LoVo (cell line): ENCODE measurements at regions not wholly inside any gene's neighbourhood (a gene's known extent, or its start where the extent isn't known, plus 50 kb on each side); places are given as distances from the start of the nearest gene placed in this dataset.
"Not testable (repeated sequence)": the region's sequence is repeated elsewhere in the genome, so short reads cannot be mapped to it uniquely, and the experiment has no call there.

Experiments used
- DNase-seq: peaks from one replicate; pipeline ENCODE4 v3.0.0-alpha.2; 2016; ENCODE audit warnings: low spot score

DNA sequence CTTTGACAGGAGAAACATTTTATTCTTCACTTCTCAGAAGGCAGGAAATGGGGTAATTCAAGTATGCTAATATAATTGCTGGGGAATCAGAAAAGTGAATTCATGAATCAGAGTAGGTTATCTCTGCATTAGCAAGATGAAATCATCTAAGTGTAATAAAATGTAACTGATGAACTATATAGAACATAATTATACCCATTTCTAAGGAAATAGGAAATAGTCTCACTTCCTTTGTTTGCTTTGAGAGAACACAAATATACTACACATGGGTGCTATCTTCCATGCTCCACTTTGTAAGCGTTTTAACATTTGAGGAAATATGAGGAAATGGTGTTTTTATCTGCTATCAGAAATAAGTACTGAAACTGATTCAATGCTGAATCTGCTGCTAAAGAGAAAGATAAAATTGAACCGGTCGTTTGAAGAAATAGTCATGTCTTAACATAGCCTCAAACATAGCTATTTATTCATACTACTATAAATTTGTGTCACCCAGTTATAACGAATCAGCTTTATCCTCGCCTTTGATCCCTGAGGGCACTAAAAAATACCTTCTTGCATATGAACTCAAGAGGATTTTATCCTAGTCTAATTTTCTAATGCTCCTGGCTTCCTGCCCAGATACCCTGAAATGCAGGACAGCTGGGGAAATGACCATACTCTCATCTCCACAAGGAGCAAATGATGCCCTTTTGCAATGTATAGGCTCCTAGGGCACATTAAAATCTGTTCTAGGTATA lies 696.0 kb downstream of the C12orf50 start:
- DNase-seq, result no peak

DNA sequence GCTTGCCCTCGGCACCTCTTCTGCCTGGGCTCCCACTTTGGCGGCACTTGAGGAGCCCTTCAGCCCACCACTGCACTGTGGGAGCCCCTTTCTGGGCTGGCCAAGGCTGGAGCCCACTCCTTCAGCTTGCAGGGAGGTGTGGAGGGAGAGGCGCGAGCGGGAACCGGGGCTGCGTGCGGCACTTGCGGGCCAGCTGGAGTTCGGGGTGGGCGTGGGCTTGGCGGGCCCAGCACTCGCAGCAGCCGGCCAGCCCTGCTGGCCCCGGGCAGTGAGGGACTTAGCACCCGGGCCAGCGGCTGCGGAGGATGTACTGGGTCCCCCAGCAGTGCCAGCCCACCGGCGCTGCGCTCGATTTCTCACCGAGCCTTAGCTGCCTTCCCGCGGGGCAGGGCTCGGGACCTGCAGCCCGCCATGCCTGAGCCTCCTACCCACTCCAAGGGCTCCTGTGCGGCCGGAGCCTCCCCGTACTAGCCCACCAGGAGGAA lies 699.1 kb downstream of the C12orf50 start:
- DNase-seq, result not testable (repeated sequence)

DNA sequence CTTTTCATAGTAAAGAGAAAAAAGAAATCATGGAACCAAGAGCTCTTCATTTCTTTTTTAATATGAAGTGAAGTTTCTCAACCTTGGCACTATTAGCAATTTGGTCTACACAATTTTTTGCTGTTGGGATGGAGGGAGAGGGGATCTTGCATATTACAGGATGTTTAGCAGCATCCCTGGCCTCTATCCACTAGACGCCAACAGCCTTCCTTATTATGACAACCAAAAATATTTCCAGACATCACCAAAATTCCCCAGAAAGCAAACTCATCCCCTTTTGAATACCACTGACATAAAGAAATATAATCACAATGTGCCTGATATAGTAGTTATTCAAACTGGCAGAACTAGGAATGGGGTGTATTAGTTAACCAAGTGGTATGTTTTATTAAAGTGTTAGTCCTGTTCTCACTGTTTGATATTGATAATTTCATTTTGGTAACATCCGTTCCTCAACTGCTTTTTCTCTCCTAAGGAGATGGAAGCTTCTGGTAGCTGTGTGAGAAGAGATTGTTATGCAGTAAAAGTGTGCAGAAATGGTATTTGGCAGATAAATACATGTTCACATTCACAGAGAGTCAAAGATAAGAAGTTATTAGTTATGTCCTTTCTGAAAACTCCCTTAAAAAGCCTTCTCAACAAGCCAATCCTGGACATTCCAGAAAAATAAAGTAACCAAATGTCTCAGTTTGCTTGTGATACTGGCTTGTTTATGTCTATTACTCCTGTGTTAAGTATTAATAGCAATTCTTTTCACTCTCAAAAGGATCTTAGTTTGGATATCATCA lies 699.9 kb downstream of the C12orf50 start:
- DNase-seq, result no peak

DNA sequence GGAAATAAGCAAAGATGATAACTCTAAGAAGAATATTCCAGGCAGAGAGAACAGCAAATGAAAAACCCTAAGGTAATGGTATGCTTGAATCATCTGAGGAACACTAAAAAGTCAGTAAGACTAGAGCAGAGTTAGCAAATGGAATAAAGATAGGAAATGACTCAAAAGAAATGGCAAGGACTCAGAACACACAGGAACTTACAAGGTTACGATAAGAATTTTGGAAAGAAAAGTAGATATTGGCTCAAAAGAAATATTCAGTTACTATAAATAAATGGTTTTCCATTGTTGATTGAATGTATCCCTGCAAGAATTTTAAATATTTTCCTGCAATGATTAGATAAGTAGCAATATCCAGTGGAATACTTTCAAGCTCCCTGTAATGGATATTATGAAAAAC lies 705.8 kb downstream of the C12orf50 start:
- no peak for DNase-seq

DNA sequence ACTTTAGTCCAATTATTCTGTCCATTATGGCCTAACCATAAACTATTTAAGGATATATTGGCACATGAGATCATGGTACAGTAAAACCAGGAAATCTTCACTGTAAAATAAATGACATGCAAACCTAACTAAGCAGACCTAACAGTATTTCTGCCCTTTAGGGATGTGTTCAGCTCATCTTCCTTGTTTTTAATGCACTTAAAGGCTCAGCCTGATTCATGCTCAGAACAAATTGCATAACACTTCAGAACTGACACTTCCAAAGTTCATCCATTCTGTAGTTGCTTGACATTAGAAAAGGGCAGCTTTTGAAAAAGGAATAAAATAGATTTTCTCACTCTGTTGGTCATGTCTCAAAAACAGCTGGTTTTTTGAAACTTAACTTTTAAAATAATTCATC lies 708.5 kb downstream of the C12orf50 start:
- DNase-seq, result no peak

DNA sequence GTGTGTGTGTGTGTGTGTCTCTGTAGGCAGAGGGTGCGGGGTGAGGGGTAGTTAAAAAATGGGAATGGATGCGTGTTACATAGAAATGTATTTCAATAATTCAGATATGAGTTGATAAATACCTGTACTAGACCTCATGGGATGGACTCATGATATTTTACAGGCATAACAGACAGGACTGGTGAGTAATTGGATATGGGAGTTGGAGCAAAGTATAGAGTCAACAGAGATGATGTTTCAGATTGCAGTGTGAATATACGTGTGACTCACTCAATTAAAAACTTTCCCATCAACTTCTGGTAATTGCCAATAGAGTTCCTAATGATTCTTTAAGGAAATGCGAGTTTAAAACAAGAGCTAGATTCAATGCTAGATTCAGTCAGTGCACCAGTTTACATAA lies 711.9 kb downstream of the C12orf50 start:
- no peak for DNase-seq

DNA sequence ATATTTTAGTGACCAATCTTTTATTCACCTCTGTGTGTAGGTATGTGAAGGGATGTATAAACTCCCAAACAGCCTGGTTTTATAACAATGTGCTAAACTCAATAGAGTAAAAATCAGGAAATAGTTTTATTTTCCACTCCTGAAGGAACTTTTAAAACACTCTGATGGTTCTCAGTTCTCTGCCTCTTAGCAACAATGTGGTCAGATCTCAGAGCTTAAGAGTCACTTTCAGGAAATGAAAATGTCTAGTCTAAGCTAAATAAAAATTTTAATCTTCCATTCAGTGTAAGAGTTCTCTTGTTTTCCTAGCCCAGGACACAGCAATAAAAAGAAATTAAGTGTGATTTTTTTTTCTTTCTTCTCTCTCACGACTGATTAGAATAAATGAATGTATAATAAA lies 718.0 kb downstream of the C12orf50 start:
- no peak for DNase-seq

DNA sequence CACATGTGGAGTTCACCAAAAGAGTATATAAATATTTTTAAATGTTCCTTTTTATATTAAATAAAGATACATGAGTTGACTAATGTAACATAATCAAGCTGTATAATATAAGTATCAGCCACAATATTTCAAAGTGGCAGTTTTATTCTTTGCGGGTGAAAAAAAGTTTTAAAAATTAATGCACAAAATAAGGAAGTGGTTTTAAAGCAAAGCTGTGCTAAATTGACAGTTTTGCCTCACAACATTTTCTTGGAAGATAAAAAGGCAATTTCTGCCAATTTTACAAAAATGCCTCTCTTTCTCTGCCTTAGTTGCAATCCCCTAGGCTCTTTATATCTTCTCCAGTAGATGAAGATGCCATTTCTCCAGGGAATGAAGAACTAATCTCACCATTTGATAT lies 719.1 kb downstream of the C12orf50 start:
- DNase-seq, result no peak

DNA sequence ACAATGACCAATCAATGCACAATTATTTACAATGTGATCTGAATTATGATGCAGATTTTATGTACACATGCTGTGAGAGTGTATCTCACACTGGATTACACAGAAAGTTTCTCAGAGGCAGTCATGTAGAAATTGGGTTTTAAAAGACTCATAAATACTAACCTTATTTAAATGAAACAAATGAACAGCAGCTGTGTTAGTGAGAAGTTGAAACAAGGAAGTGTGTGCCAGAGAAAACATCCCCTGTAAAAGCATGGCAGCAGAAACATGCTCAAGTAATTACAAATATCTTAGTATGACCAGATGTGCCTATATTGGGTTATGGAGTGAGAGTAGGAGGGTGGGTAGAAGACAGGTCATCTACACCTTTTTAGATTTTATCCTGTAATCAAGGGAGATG lies 723.7 kb downstream of the C12orf50 start:
- DNase-seq, result no peak

DNA sequence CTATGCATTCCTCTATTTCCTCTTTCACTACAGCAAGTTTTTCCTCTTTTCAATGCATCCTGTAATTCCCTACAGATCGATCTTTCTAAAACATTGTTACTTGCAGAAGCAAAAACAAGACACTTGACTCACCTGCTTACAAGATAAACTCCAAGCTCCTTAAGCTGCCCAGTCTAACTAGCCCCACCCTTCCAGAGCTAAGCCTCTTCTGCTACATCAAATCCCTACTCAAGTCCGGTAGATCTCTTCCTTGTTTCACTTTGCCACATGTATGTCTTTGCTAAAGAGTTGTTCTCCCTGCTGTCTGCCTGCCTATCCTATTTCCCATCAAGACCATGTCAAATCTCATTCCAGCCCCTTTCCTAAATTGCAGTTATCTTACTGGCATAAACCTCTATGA lies 724.8 kb downstream of the C12orf50 start:
- DNase-seq, result peak; percentile 19

DNA sequence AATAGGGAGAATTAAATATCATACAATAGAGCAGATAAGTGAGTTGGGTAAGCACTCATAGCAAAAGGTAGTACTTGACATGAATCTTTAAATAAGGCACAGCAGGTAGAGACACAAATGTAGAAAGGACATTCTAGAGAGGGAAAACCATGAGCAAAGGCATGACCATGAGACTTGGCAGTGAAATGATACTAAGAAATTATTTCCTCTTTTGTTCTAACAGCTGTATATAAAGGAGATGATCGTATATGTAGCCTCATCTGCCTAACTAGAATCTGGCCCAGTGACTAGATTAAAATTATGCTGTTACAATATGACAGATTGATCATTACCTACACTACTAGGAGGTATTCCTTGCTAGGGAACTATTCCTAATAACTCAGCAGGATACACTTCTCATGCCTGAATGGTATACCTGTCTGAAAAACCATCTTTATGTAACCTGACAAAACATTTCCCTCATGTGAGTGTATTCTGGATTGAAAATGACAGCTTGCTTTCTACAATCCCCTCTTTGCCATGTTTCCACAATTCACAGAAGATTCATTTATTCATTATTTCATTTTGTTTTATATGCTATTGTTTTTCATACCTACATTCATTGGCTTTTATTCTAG lies 725.7 kb downstream of the C12orf50 start:
- DNase-seq, result no peak

DNA sequence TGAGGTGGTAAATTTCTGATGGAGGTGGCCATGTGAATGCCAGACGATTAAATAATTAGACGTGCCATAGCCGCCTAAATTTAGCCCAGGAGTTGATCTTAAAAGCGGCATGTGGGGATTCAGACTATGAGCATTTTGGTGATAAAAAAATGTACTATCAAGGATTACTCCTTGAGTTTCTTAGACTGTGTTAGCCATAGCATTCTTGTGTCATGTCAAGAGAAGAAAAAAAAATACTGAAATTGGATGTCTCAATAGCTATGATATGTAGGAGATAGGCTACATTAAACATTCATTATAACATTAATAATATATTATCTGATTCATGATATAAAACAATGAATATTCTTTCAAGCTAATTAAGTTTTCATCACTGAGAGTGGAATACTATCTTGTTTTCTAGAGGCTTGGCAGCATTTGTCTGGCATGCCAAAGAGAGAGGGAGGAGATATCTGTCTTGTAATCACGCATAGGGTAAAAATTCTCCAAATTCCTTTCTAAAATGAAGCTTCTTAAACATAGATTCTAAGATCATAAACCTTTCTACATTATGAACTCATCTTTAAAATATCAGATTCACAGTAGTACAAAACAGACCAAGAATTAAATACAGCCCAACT lies 727.0 kb downstream of the C12orf50 start:
- DNase-seq, result no peak

DNA sequence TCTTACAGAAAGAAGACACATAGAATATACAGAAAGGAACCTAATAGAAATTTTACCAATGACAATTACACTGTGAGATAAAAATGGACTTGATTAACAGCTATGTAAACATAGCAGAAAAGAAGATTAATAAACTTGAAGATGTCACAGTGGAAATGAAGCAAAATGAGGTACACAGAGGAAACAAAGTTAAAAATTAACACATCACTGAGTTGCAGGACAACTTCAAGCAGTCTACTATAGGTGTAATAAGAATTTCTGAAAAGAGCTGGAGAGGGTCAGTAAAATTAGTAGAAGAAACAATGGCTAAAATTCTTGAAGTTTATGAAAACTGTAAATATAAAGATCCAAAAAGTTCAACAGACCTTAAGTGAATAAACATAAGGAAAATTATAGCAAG lies 738.7 kb downstream of the C12orf50 start:
- no peak for DNase-seq

DNA sequence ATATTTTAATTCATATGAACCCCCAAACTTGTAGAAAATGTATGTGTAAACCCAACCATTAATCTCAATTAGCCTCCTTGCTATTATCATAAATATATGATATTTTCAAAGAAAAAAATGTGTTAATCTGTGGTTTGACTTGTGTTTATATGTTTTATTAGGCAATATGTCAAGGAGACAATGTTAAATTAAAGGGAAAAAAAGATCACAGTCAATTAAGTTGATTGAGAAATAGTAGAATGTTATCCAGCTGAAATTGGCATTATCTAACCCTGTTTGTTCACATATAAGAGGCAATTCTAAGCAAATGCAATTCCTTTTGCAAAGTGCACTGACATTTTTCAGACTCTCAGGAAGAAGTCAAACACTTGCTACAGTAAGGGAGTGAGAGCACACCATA lies 745.3 kb downstream of the C12orf50 start:
- DNase-seq, result no peak

DNA sequence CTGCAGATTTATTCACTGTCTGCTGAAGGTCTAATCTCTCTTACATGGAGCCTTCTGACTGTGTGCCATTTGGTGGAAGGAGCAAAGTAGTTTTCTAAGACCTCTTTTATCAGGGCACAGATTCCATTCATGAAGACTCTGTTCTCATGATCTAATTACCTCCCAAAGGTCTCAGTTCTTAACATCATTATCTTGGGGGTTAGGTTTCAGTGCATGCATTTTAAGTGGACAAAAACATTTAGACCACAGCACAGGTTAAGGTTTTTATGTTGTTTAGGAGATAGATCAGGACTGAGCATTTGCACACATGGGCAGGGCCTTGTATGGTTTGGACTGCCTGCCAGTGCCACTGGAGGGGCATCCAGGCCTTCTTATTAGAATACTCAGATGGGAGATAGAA lies 746.1 kb downstream of the C12orf50 start:
- no peak for DNase-seq

DNA sequence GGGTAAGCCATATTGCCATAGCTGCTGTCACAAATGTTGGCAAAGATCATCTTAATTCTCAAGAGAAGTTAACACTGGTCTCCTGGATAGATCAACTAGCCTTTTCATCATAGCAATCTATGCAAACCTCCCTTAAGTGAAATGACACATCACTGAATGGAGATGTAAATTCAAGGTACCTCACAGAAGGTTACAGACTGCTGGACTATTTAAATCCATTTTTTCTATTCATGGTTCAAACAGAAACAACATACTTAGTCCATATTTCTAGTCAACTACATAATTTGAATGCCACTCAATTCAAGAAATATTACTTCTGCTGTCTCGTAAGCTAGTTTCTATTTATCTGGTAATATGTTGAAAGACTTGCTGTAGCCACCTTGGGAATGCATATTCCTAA lies 748.3 kb downstream of the C12orf50 start:
- DNase-seq, result no peak

DNA sequence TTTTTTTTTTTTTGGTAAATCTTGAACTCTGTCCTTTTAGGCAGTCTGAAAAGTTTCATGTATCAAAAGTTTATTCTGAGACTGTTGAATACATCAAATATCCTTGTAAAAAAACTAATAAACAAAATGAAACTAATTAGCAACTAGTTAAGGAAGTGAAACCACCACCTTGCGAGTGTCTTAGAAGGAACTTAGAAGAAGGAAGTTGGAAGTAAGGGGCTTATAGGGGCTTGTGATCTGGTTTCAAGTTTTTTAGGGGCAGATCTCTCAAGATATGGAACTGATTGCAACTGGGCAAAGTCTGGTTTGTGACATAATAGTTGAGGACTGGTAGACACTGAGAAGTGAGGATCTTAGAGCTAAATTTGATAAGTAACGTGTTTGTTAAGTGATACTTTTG lies 748.8 kb downstream of the C12orf50 start:
- DNase-seq, result no peak

DNA sequence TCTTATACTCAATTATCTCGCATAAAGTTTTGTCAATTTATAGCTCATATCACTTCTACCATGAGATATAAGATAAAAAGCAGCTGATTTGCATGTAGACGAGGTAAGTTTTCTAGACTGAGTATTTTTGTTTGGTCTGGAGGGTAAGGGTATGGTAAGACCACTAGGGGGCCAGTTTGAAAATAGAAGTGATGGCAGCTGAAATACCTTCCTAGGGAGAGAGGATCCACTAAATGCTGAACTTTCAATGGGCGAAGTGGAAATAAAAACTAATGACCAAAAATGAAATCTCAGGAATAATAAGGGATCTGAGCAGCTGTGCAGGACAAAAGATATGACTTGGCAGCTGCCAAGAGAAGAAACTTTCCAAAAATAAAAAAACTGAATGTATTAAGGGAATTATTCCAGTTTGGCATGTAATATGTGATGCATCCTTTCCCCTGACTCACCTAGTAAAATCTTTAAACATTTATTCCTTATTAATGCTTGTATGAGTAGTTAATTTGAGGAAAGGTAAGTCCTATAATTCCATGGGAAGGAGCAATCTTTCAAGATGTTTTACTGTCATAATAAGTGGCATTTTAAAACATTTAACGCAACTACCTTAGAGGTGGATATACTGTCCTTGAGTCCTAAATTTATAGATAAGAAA lies 754.5 kb downstream of the C12orf50 start:
- peak; percentile 35 for DNase-seq

DNA sequence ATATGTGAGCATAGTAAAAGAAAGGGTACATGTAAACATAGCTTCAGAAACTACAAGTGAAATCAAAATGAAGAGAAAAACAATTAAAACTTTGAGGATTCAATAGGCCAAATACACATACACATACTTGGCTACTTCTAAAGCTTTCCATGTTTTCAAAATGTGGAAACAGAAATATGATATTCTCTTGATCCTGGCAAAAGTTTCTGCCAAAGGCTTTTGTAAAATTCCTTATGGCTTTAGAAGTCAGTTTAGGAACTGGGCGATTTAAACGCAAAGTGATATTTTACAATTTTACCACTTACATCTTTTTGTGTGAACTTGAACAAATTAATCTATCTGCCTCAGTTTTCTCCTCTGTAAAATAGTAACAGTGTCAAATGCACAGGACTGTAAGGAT lies 756.4 kb downstream of the C12orf50 start:
- DNase-seq, result no peak

DNA sequence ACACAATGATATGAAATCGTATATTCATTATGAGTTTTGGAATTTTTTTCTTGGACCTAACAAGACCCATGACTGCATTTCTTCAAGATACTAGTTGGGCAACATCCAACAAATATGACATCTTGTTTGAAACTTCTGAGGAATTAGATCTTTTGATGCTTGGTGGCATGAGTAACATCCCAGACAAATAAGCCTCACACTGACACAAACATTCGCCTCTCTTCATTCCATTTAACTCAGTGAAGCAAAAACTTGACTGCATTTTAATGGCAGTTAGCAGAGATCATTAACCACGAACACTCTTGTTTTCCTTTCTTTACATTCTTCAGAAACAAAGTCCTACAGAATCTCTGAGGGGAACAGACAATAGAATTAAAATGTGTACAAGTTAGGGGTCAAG lies 758.3 kb downstream of the C12orf50 start:
- DNase-seq, result no peak

DNA sequence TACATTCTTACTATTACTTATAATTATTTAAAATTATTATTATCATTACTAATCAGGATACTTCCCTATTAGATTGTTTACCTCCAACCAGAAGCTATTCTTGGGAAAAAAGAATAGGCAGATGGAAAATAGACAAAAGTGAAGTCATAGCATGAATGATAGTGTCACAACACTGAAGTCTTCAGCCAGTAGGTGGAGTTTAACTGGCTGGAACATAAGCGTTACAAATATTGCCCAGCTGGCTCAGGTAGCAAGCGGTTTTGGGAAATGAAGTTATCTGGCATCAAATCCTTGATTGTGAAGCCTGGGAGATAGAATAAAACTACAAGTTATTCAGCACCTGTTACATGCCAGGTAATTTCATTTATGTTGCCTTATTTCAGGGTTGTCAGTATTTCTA lies 762.9 kb downstream of the C12orf50 start:
- peak; percentile 35 for DNase-seq

DNA sequence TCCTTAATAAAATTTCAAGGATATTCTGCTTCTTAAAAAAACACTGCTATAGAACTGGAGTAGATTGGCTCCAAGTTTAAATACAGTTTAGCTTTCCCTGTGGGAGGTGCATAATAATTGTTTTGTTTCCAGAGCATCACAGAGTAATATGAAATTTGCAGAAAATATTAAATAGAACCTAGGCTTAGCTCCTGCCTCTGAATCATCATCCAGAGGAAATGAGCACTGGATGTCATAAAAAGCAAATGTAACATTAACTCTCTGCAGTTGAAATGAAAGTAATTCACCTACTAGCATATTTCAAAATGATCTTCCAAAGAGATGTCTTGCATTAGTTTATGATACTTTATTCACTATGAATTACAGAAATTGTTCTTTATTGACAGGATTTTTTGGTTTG lies 769.8 kb downstream of the C12orf50 start:
- DNase-seq, result no peak
